ENCODE measurements at regions not wholly inside any gene's neighbourhood (a gene's known extent, or its start where the extent isn't known, plus 50 kb on each side); places are given as distances from the start of the nearest gene placed in this dataset.

- no CpG with 5 or more reads among the region's 2 CpGs for WGBS (ENCODE audit: extremely low coverage, insufficient coverage, insufficient read length)
- Histone ChIP-seq H3K79me1 (ENCODE audit: low read length) (peaks cover 1% of the 10 kb centered on the region), H4K8ac (ENCODE audit: low read depth, low read length) (no peak overlapping the region)
Observed at GRCh38 chr6:138643210-138643609, 130.4 kb upstream of the CCDC28A start.

GRCh38 chr6:138645976-138646640, 127.5 kb upstream of the CCDC28A start:
- peaks cover 3 to 5% of the 10 kb centered on the region in 2 experiments for H3K4me1 ChIP-seq (ENCODE audit: control insufficient read depth in 1 of 2, insufficient read depth in 2 of 2, low read length in 2 of 2)
- peak; percentile 26 to 63 for DNase-seq
- no peak overlapping the region for H4K12ac ChIP-seq (ENCODE audit: low read depth, low read length)
- H3K79me2 ChIP-seq (ENCODE audit: control insufficient read depth, insufficient read depth, low read length, poor library complexity): peaks cover 2% of the 10 kb centered on the region
- H4K8ac ChIP-seq (ENCODE audit: low read depth, low read length): no peak overlapping the region
- no peak overlapping the region for H2BK120ac ChIP-seq (ENCODE audit: insufficient read depth, low read length, poor library complexity)
- no peak overlapping the region for H3K23ac ChIP-seq (ENCODE audit: low read length)
- no peaks in the 10 kb centered on the region for H3K9me3 ChIP-seq (ENCODE audit: insufficient read depth, low read depth, low read length)
- no peak overlapping the region for H3K4me2 ChIP-seq (ENCODE audit: low read length)
- no peak overlapping the region for H2BK12ac ChIP-seq (ENCODE audit: low read length)
- no peak overlapping the region for H4K91ac ChIP-seq (ENCODE audit: low read depth, low read length)
- peak overlapping the region; percentile 27 for H3K27ac ChIP-seq (ENCODE audit: low read depth, low read length)
- no peak overlapping the region for H3K14ac ChIP-seq (ENCODE audit: low read length)
- no peaks in the 10 kb centered on the region for H3K27me3 ChIP-seq (ENCODE audit: insufficient read depth, low read length)
- no peak overlapping the region for H3K9ac ChIP-seq (ENCODE audit: low read length)
- H3K79me1 ChIP-seq (ENCODE audit: low read length): peaks cover 1% of the 10 kb centered on the region
- no peak overlapping the region for H2AK5ac ChIP-seq (ENCODE audit: low read length)
- H3K18ac ChIP-seq (ENCODE audit: low read length): no peak overlapping the region
- no peak overlapping the region for H2AFZ ChIP-seq (ENCODE audit: insufficient read depth, low read length, poor library complexity)
- H3K4me3 ChIP-seq (ENCODE audit: low read depth, low read length): no peak overlapping the region
- H2BK5ac ChIP-seq (ENCODE audit: low read depth, low read length, poor library complexity): no peak overlapping the region
- no CpG with 5 or more reads among the region's 3 CpGs for WGBS (ENCODE audit: extremely low coverage, insufficient coverage, insufficient read length)
- no peak overlapping the region for H3K4ac ChIP-seq (ENCODE audit: low read depth, low read length)
- H3K36me3 ChIP-seq (ENCODE audit: control insufficient read depth in 1 of 2, insufficient read depth in 2 of 2, low read length in 2 of 2): peaks cover 0 to 11% of the 10 kb centered on the region in 2 experiments

More at GRCh38 chr6:138643210-138643609, 130.4 kb upstream of the CCDC28A start:
- no peak overlapping the region for H3K4me3 ChIP-seq (ENCODE audit: low read depth, low read length)
- no peak overlapping the region for H3K14ac ChIP-seq (ENCODE audit: low read length)
- peaks cover 0 to 2% of the 10 kb centered on the region in 2 experiments for H3K4me1 ChIP-seq (ENCODE audit: control insufficient read depth in 1 of 2, insufficient read depth in 2 of 2, low read length in 2 of 2)
- no peak overlapping the region for H3K9ac ChIP-seq (ENCODE audit: low read length)
- H3K36me3 ChIP-seq (ENCODE audit: control insufficient read depth in 1 of 2, insufficient read depth in 2 of 2, low read length in 2 of 2): peaks cover 0 to 2% of the 10 kb centered on the region in 2 experiments
- no peaks in the 10 kb centered on the region for H3K27me3 ChIP-seq (ENCODE audit: insufficient read depth, low read length)
- H3K4ac ChIP-seq (ENCODE audit: low read depth, low read length): no peak overlapping the region
- H3K18ac ChIP-seq (ENCODE audit: low read length): no peak overlapping the region
- no peak overlapping the region for H2AFZ ChIP-seq (ENCODE audit: insufficient read depth, low read length, poor library complexity)
- no peak overlapping the region for H2AK5ac ChIP-seq (ENCODE audit: low read length)
- no peak overlapping the region for H2BK5ac ChIP-seq (ENCODE audit: low read depth, low read length, poor library complexity)
- H3K9me3 ChIP-seq (ENCODE audit: insufficient read depth, low read depth, low read length): no peaks in the 10 kb centered on the region
- no peak overlapping the region for H3K27ac ChIP-seq (ENCODE audit: low read depth, low read length)
- no peak overlapping the region for H4K91ac ChIP-seq (ENCODE audit: low read depth, low read length)
- no peak overlapping the region for H2BK12ac ChIP-seq (ENCODE audit: low read length)
- no peaks in the 10 kb centered on the region for H3K79me2 ChIP-seq (ENCODE audit: control insufficient read depth, insufficient read depth, low read length, poor library complexity)
- H4K12ac ChIP-seq (ENCODE audit: low read depth, low read length): no peak overlapping the region
- H3K4me2 ChIP-seq (ENCODE audit: low read length): no peak overlapping the region
- no peak overlapping the region for H3K23ac ChIP-seq (ENCODE audit: low read length)
- DNase-seq: no peak
- H2BK120ac ChIP-seq (ENCODE audit: insufficient read depth, low read length, poor library complexity): no peak overlapping the region

GRCh38 chr6:138647006-138647405, 126.6 kb upstream of the CCDC28A start:
- Histone ChIP-seq H4K8ac (ENCODE audit: low read depth, low read length) (no peak overlapping the region), H3K4me3 (ENCODE audit: low read depth, low read length) (no peak overlapping the region), H3K14ac (ENCODE audit: low read length) (no peak overlapping the region), H3K9ac (ENCODE audit: low read length) (no peak overlapping the region), H2BK5ac (ENCODE audit: low read depth, low read length, poor library complexity) (no peak overlapping the region), H3K4me1 (ENCODE audit: control insufficient read depth in 1 of 2, insufficient read depth in 2 of 2, low read length in 2 of 2) (peaks cover 3 to 5% of the 10 kb centered on the region in 2 experiments), H2AFZ (ENCODE audit: insufficient read depth, low read length, poor library complexity) (no peak overlapping the region), H3K23ac (ENCODE audit: low read length) (no peak overlapping the region), H4K12ac (ENCODE audit: low read depth, low read length) (no peak overlapping the region), H3K27me3 (ENCODE audit: insufficient read depth, low read length) (no peaks in the 10 kb centered on the region), H2BK12ac (ENCODE audit: low read length) (no peak overlapping the region), H3K9me3 (ENCODE audit: insufficient read depth, low read depth, low read length) (no peaks in the 10 kb centered on the region), H3K4ac (ENCODE audit: low read depth, low read length) (no peak overlapping the region), H3K27ac (ENCODE audit: low read depth, low read length) (no peak overlapping the region), H4K91ac (ENCODE audit: low read depth, low read length) (no peak overlapping the region), H3K18ac (ENCODE audit: low read length) (no peak overlapping the region), H2AK5ac (ENCODE audit: low read length) (no peak overlapping the region), H3K79me2 (ENCODE audit: control insufficient read depth, insufficient read depth, low read length, poor library complexity) (peaks cover 2% of the 10 kb centered on the region), H2BK120ac (ENCODE audit: insufficient read depth, low read length, poor library complexity) (no peak overlapping the region), H3K36me3 (ENCODE audit: control insufficient read depth in 1 of 2, insufficient read depth in 2 of 2, low read length in 2 of 2) (peaks cover 0 to 11% of the 10 kb centered on the region in 2 experiments), H3K4me2 (ENCODE audit: low read length) (no peak overlapping the region), H3K79me1 (ENCODE audit: low read length) (peaks cover 1% of the 10 kb centered on the region)
- DNase-seq: peak; percentile 19 to 53
- WGBS (ENCODE audit: extremely low coverage, insufficient coverage, insufficient read length): no CpG with 5 or more reads among the region's 6 CpGs

DNA sequence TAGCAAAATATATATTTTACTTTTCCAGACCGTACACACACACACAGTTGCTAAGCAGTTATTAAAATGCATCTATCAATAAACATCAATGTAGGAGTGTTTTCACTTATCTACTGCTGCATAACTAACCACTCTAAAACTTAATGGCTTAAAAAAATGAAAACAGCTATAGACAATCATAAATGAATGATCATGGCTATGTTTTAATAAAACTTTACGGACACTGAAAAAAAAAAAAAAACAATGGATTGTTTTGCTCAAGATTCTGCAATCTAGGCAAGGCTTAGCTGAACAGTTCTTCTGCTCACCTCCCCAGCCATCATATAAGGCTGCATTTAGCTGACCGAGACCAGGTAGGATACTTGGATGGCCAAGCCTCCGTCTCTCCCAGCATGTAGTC, 125.4 kb upstream of the CCDC28A start:
- Histone ChIP-seq H2BK5ac (ENCODE audit: low read depth, low read length, poor library complexity) (no peak overlapping the region), H2BK12ac (ENCODE audit: low read length) (no peak overlapping the region), H3K4ac (ENCODE audit: low read depth, low read length) (peak overlapping the region; percentile 79), H4K91ac (ENCODE audit: low read depth, low read length) (no peak overlapping the region), H4K12ac (ENCODE audit: low read depth, low read length) (no peak overlapping the region), H3K79me1 (ENCODE audit: low read length) (peaks cover 1% of the 10 kb centered on the region), H2BK120ac (ENCODE audit: insufficient read depth, low read length, poor library complexity) (no peak overlapping the region), H3K36me3 (ENCODE audit: control insufficient read depth in 1 of 2, insufficient read depth in 2 of 2, low read length in 2 of 2) (peaks cover 0 to 11% of the 10 kb centered on the region in 2 experiments), H3K79me2 (ENCODE audit: control insufficient read depth, insufficient read depth, low read length, poor library complexity) (peaks cover 2% of the 10 kb centered on the region), H3K4me1 (ENCODE audit: control insufficient read depth in 1 of 2, insufficient read depth in 2 of 2, low read length in 2 of 2) (peaks cover 3 to 5% of the 10 kb centered on the region in 2 experiments), H3K4me3 (ENCODE audit: low read depth, low read length) (no peak overlapping the region), H2AFZ (ENCODE audit: insufficient read depth, low read length, poor library complexity) (no peak overlapping the region), H3K23ac (ENCODE audit: low read length) (no peak overlapping the region), H2AK5ac (ENCODE audit: low read length) (no peak overlapping the region), H3K27me3 (ENCODE audit: insufficient read depth, low read length) (no peaks in the 10 kb centered on the region), H3K9me3 (ENCODE audit: insufficient read depth, low read depth, low read length) (no peaks in the 10 kb centered on the region), H3K14ac (ENCODE audit: low read length) (no peak overlapping the region), H3K9ac (ENCODE audit: low read length) (no peak overlapping the region), H3K27ac (ENCODE audit: low read depth, low read length) (peak overlapping the region; percentile 26), H3K18ac (ENCODE audit: low read length) (no peak overlapping the region), H4K8ac (ENCODE audit: low read depth, low read length) (no peak overlapping the region), H3K4me2 (ENCODE audit: low read length) (no peak overlapping the region)
- no peak for DNase-seq
- WGBS (ENCODE audit: extremely low coverage, insufficient coverage, insufficient read length): no CpG with 5 or more reads among the region's 4 CpGs
